Sigmoid colon (tissue), 6 donors: ENCODE measurements at regions not wholly inside any gene's neighbourhood (a gene's known extent, or its start where the extent isn't known, plus 50 kb on each side); places are given as distances from the start of the nearest gene placed in this dataset.

ENCODE experiments used
- DNase-seq: peaks from one replicate; pipeline ENCODE4 v3.0.0-alpha.2; 2019
- H3K27ac ChIP-seq, 4 donors: fragments of 200-600 bp; sonication (generic); one replicate each; pipeline ENCODE4 v1.5.1; 2016 to 2019; ENCODE audit warnings: mild to moderate bottlenecking in 1 of 4
- H3K27me3 ChIP-seq, 3 donors: fragments of 200-600 bp; sonication (generic); one replicate each; pipeline ENCODE4 v1.5.1; 2019; ENCODE audit warnings: mild to moderate bottlenecking in 1 of 3
- H3K36me3 ChIP-seq, 4 donors: fragments of 200-600 bp; sonication (generic); one replicate each; pipeline ENCODE4 v1.5.1; 2016 to 2019
- H3K4me1 ChIP-seq, 4 donors: fragments of 200-600 bp; sonication (generic); one replicate each; pipeline ENCODE4 v1.5.1; 2017 to 2019
- H3K4me3 ChIP-seq, 4 donors: fragments of 200-600 bp; sonication (generic); one replicate each; pipeline ENCODE4 v1.5.1; 2017 to 2019; ENCODE audit warnings: mild to moderate bottlenecking in 2 of 4, moderate library complexity in 1 of 4
- H3K9me3 ChIP-seq, 4 donors: fragments of 200-600 bp in 3 of 4; sonication (generic) in 3 of 4; one replicate each; pipeline versions ENCODE4 v1.5.1 to v1.6.1; 2013 to 2019
- CTCF ChIP-seq, 4 experiments: fragments of 450-650 bp in 3 of 4; fragments of 200-600 bp in 1 of 4; IDR thresholded peaks; one replicate each; pipeline ENCODE4 v1.5.1; 2016 to 2019; ENCODE audit warnings: antibody characterized with exemption in 4 of 4, mild to moderate bottlenecking in 3 of 4, moderate library complexity in 2 of 4
- EP300 ChIP-seq, 4 donors: sonication (generic); formaldehyde crosslinking; IDR thresholded peaks; one replicate each; pipeline ENCODE4 v1.6.1; 2017; ENCODE audit warnings: antibody characterized with exemption in 4 of 4
- POLR2A ChIP-seq, 2 donors: fragments of 450-650 bp; IDR thresholded peaks; one replicate each; pipeline ENCODE4 v1.6.1; 2016; ENCODE audit warnings: antibody characterized with exemption in 2 of 2, mild to moderate bottlenecking in 2 of 2, moderate library complexity in 2 of 2
- POLR2AphosphoS5 ChIP-seq, 4 donors: sonication (generic); formaldehyde crosslinking; IDR thresholded peaks; one replicate each; pipeline ENCODE4 v1.6.1; 2017; ENCODE audit warnings: antibody characterized with exemption in 4 of 4
- WGBS, 2 donors: extraction: QIAGEN DNeasy Blood & Tissue Kit; methylation state at CpG; one replicate each; pipeline ENCODE4 v1.1.7; 2013; 5-methylcytosine and 5-hydroxymethylcytosine counted together
- intact Hi-C: fragments of 100-400 bp; cut with DNase I; formaldehyde crosslinking; loops from one replicate; pipeline ENCODE4 v1.15.1; 2023
- donor health status: healthy with polysubstance abuse.
- donor health status: healthy.

GRCh38 chr2:83234246-83234645 lies 1224.8 kb downstream of the SUCLG1 start:
- no peaks in the 10 kb centered on the region for H3K27me3 ChIP-seq
- no peaks in the 10 kb centered on the region for H3K4me1 ChIP-seq
- H3K36me3 ChIP-seq: no peaks in the 10 kb centered on the region
- DNase-seq: no peak
- H3K4me3 ChIP-seq: no peak overlapping the region
- no peaks in the 10 kb centered on the region for H3K9me3 ChIP-seq
- H3K27ac ChIP-seq: no peak overlapping the region
- TF ChIP-seq POLR2A (IDR thresholded peaks at IDR 0.05): no peak
- intact Hi-C loops: no loop called here

GRCh38 chr2:83233781-83234180 lies 1225.3 kb downstream of the SUCLG1 start:
- Histone ChIP-seq H3K27me3 (no peaks in the 10 kb centered on the region), H3K9me3 (no peaks in the 10 kb centered on the region), H3K27ac (no peak overlapping the region), H3K36me3 (no peaks in the 10 kb centered on the region), H3K4me1 (no peaks in the 10 kb centered on the region), H3K4me3 (no peak overlapping the region)
- 47 to 61% methylated on average over 2 of the region's 2 CpGs for WGBS, 2 donors
- no peak for DNase-seq
- intact Hi-C loops: no loop called here
- TF ChIP-seq EP300 (IDR thresholded peaks at IDR 0.05): no peak
- no peak for TF ChIP-seq POLR2A (IDR thresholded peaks at IDR 0.05)
- TF ChIP-seq CTCF (IDR thresholded peaks at IDR 0.05): no peak
- no peak for TF ChIP-seq POLR2AphosphoS5 (IDR thresholded peaks at IDR 0.05)

GRCh38 chr2:83233326-83233725 lies 1225.8 kb downstream of the SUCLG1 start:
- TF ChIP-seq POLR2A (IDR thresholded peaks at IDR 0.05) (no peak), CTCF (IDR thresholded peaks at IDR 0.05) (no peak), EP300 (IDR thresholded peaks at IDR 0.05) (no peak), POLR2AphosphoS5 (IDR thresholded peaks at IDR 0.05) (no peak)
- no peak for DNase-seq
- Histone ChIP-seq H3K9me3 (no peaks in the 10 kb centered on the region), H3K36me3 (no peaks in the 10 kb centered on the region), H3K27ac (no peak overlapping the region), H3K4me3 (no peak overlapping the region), H3K27me3 (no peaks in the 10 kb centered on the region), H3K4me1 (no peaks in the 10 kb centered on the region)
- intact Hi-C loops: no loop called here

GRCh38 chr2:83229443-83229842 lies 1229.6 kb downstream of the SUCLG1 start:
- no peaks in the 10 kb centered on the region for H3K27me3 ChIP-seq
- TF ChIP-seq CTCF (IDR thresholded peaks at IDR 0.05) (no peak), POLR2A (IDR thresholded peaks at IDR 0.05) (no peak), POLR2AphosphoS5 (IDR thresholded peaks at IDR 0.05) (no peak), EP300 (IDR thresholded peaks at IDR 0.05) (no peak)
- H3K4me1 ChIP-seq: no peaks in the 10 kb centered on the region
- no peaks in the 10 kb centered on the region for H3K9me3 ChIP-seq
- H3K27ac ChIP-seq: no peak overlapping the region
- no peak overlapping the region for H3K4me3 ChIP-seq
- no peak for DNase-seq
- intact Hi-C loops: no loop called here
- no peaks in the 10 kb centered on the region for H3K36me3 ChIP-seq
- WGBS, 2 donors: 83 to 92% methylated on average over 2 of the region's 2 CpGs

GRCh38 chr2:83224591-83225200 lies 1234.4 kb downstream of the SUCLG1 start:
- no peak for TF ChIP-seq CTCF (IDR thresholded peaks at IDR 0.05)
- no peak for TF ChIP-seq POLR2AphosphoS5 (IDR thresholded peaks at IDR 0.05)
- no peak for TF ChIP-seq POLR2A (IDR thresholded peaks at IDR 0.05)
- Histone ChIP-seq H3K4me3 (no peak overlapping the region), H3K9me3 (no peaks in the 10 kb centered on the region), H3K4me1 (no peaks in the 10 kb centered on the region), H3K27ac (no peak overlapping the region), H3K36me3 (no peaks in the 10 kb centered on the region), H3K27me3 (no peaks in the 10 kb centered on the region)
- no peak for DNase-seq
- WGBS, 2 donors: 72 to 77% methylated on average over 5 of the region's 5 CpGs
- intact Hi-C loops: no loop called here
